Gastroesophageal sphincter (tissue), 3 donors: ENCODE measurements at regions not wholly inside any gene's neighbourhood (a gene's known extent, or its start where the extent isn't known, plus 50 kb on each side); places are given as distances from the start of the nearest gene placed in this dataset.

Experiments
- CTCF ChIP-seq, 4 experiments: fragments of 200-600 bp in 2 of 4; fragments of 450-650 bp in 2 of 4; sonication (generic) in 1 of 4; IDR thresholded peaks; one replicate each; pipeline ENCODE4 v1.5.1; 2017 to 2019; ENCODE audit warnings: antibody characterized with exemption in 4 of 4, mild to moderate bottlenecking in 2 of 4, moderate library complexity in 2 of 4
- EP300 ChIP-seq: sonication (generic); formaldehyde crosslinking; IDR thresholded peaks from one replicate; pipeline ENCODE4 v1.6.1; 2017; ENCODE audit warnings: antibody characterized with exemption, mild to moderate bottlenecking
- POLR2A ChIP-seq, 2 donors: fragments of 450-650 bp; IDR thresholded peaks; one replicate each; pipeline ENCODE4 v1.6.1; 2017; ENCODE audit warnings: antibody characterized with exemption in 2 of 2, mild to moderate bottlenecking in 2 of 2, moderate library complexity in 1 of 2
- POLR2AphosphoS5 ChIP-seq: sonication (generic); formaldehyde crosslinking; IDR thresholded peaks from one replicate; pipeline ENCODE4 v1.6.1; 2017; ENCODE audit warnings: antibody characterized with exemption

GRCh38 chrY:9041474-9041873, 295.8 kb upstream of the TSPY4 start:
- TF ChIP-seq CTCF (IDR thresholded peaks at IDR 0.05): no peak
- TF ChIP-seq EP300: no peak
- no peak for TF ChIP-seq POLR2A (IDR thresholded peaks at IDR 0.05)
- no peak for TF ChIP-seq POLR2AphosphoS5
